Neural cell (in vitro differentiated cells): ENCODE measurements at regions not wholly inside any gene's neighbourhood (a gene's known extent, or its start where the extent isn't known, plus 50 kb on each side); places are given as distances from the start of the nearest gene placed in this dataset.

Experiments
- H2AFZ ChIP-seq: fragments of 200-600, 300-800 bp; sonication (generic), shearing (Covaris generic); 2 replicates; pipeline ENCODE4 v1.6.0; 2014; ENCODE audit warnings: low read depth, mild to moderate bottlenecking, antibody characterized with exemption, low read length, moderate library complexity
- H3F3A ChIP-seq: fragments of 200-600 bp; shearing (Covaris generic); 2 replicates; pipeline ENCODE4 v1.6.1; 2016; ENCODE audit warnings: mild to moderate bottlenecking, moderate library complexity, mixed read lengths, antibody characterized with exemption, low read length; ENCODE audit not compliant: insufficient read depth, poor library complexity, severe bottlenecking
- H3K27ac ChIP-seq: fragments of 200-600, 300-800 bp; sonication (generic), shearing (Covaris generic); 2 replicates; pipeline ENCODE4 v1.5.1; 2014; ENCODE audit warnings: mild to moderate bottlenecking, low read length, moderate library complexity
- H3K27me3 ChIP-seq: fragments of 300-800, 200-600 bp; sonication (generic), shearing (Covaris generic); 2 replicates; pipeline ENCODE4 v1.6.0; 2014; ENCODE audit warnings: mild to moderate bottlenecking, low read depth, low read length, moderate library complexity; ENCODE audit not compliant: insufficient read depth
- H3K36me3 ChIP-seq: fragments of 300-800, 200-600 bp; sonication (generic), shearing (Covaris generic); 2 replicates; pipeline ENCODE4 v1.5.1; 2014; ENCODE audit warnings: mild to moderate bottlenecking, antibody characterized with exemption, low read length, moderate library complexity; ENCODE audit not compliant: insufficient read depth
- H3K4me2 ChIP-seq: fragments of 300-800, 200-600 bp; sonication (generic), shearing (Covaris generic); 2 replicates; pipeline ENCODE4 v1.6.0; 2014; ENCODE audit warnings: mild to moderate bottlenecking, low read length
- H3K4me3 ChIP-seq: fragments of 300-800, 200-600 bp; sonication (generic), shearing (Covaris generic); 2 replicates; pipeline ENCODE4 v1.5.1; 2014; ENCODE audit warnings: mild to moderate bottlenecking, low read length, moderate library complexity
- H3K79me2 ChIP-seq: fragments of 200-600 bp; shearing (Covaris generic); replicated peaks from 2 replicates; pipeline ENCODE4 v1.6.0; 2014; ENCODE audit warnings: mild to moderate bottlenecking, low read length, moderate library complexity; ENCODE audit not compliant: insufficient read depth
- H3K9ac ChIP-seq: fragments of 300-800, 200-600 bp; sonication (generic), shearing (Covaris generic); 2 replicates; pipeline ENCODE4 v1.6.1; 2016; ENCODE audit warnings: mild to moderate bottlenecking, low read length, mixed read lengths
- H3K9me2 ChIP-seq: fragments of 200-600 bp; shearing (Covaris generic); 2 replicates; pipeline ENCODE4 v1.6.1; 2016; ENCODE audit warnings: mild to moderate bottlenecking, low read length, mixed read lengths; ENCODE audit not compliant: insufficient read depth
- H3K9me3 ChIP-seq: fragments of 200-600, 300-800 bp; sonication (generic), shearing (Covaris generic); 2 replicates; pipeline ENCODE4 v1.6.1; 2016; ENCODE audit warnings: mild to moderate bottlenecking, mixed run types, low read length, moderate library complexity, mixed read lengths
- H4K20me1 ChIP-seq: fragments of 200-600 bp; shearing (Covaris generic); 2 replicates; pipeline ENCODE4 v1.6.1; 2016; ENCODE audit warnings: mild to moderate bottlenecking, mixed run types; ENCODE audit not compliant: insufficient read depth
- CTCF ChIP-seq: fragments of 450-650 bp; IDR thresholded peaks from 2 replicates; pipeline ENCODE4 v1.5.1; 2014; ENCODE audit warnings: antibody characterized with exemption, mild to moderate bottlenecking, moderate library complexity; ENCODE audit not compliant: poor library complexity, severe bottlenecking
- EP300 ChIP-seq: fragments of 450-650 bp; conservative IDR thresholded peaks from 2 replicates; pipeline ENCODE4 v1.6.1; 2014; ENCODE audit warnings: antibody characterized with exemption, mild to moderate bottlenecking, moderate library complexity; ENCODE audit not compliant: poor library complexity, severe bottlenecking
- EZH2 ChIP-seq: fragments of 200-600, 300-800 bp; shearing (Covaris generic), sonication (generic); IDR thresholded peaks from 2 replicates; pipeline ENCODE4 v1.6.1; 2014; ENCODE audit warnings: antibody characterized with exemption, low read length, borderline replicate concordance, mild to moderate bottlenecking; ENCODE audit not compliant: insufficient read depth, poor library complexity, severe bottlenecking
- MXI1 ChIP-seq: fragments of 450-650 bp; conservative IDR thresholded peaks from 2 replicates; pipeline ENCODE4 v1.6.1; 2014; ENCODE audit warnings: antibody characterized with exemption, mild to moderate bottlenecking; ENCODE audit not compliant: poor library complexity, severe bottlenecking
- POLR2AphosphoS5 ChIP-seq: IDR thresholded peaks from 2 replicates; pipeline ENCODE4 v1.6.1; 2012
- RAD21 ChIP-seq: fragments of 450-650 bp; conservative IDR thresholded peaks from 2 replicates; pipeline ENCODE4 v1.6.1; 2014; ENCODE audit warnings: antibody characterized with exemption, mild to moderate bottlenecking, moderate library complexity
- REST ChIP-seq: IDR thresholded peaks from 2 replicates; pipeline ENCODE4 v1.6.1; 2012; ENCODE audit warnings: borderline replicate concordance
- SMC3 ChIP-seq: fragments of 450-650 bp; conservative IDR thresholded peaks from 2 replicates; pipeline ENCODE4 v1.6.1; 2014; ENCODE audit warnings: antibody characterized with exemption, mild to moderate bottlenecking, moderate library complexity; ENCODE audit not compliant: poor library complexity
- TAF1 ChIP-seq: IDR thresholded peaks from 2 replicates; pipeline ENCODE4 v1.6.1; 2012; ENCODE audit warnings: low read depth

- H3K4me3 ChIP-seq, result no peak overlapping the region
These were observed 285.2 kb downstream of the SMARCA2 start for GRCh38 chr9:2300325-2300724.

GRCh38 chr9:2302606-2303005, 287.5 kb downstream of the SMARCA2 start:
- no peak overlapping the region for H3K4me2 ChIP-seq
- no peaks in the 10 kb centered on the region for H3F3A ChIP-seq
- no peak overlapping the region for H3K4me3 ChIP-seq
- H2AFZ ChIP-seq, result no peak overlapping the region
- no peak overlapping the region for H3K27ac ChIP-seq
- no peaks in the 10 kb centered on the region for H3K79me2 ChIP-seq
- no peak overlapping the region for H3K9ac ChIP-seq
- H4K20me1 ChIP-seq, result no peaks in the 10 kb centered on the region
- no peaks in the 10 kb centered on the region for H3K36me3 ChIP-seq
- TF ChIP-seq POLR2AphosphoS5 (no peak), EP300 (no peak), REST (no peak), EZH2 (no peak), SMC3 (no peak), MXI1 (no peak)
- H3K9me3 ChIP-seq, result no peaks in the 10 kb centered on the region
- no peaks in the 10 kb centered on the region for H3K9me2 ChIP-seq
- H3K27me3 ChIP-seq, result no peaks in the 10 kb centered on the region

More at GRCh38 chr9:2300325-2300724, 285.2 kb downstream of the SMARCA2 start:
- no peaks in the 10 kb centered on the region for H3K79me2 ChIP-seq
- H3K9me3 ChIP-seq, result no peaks in the 10 kb centered on the region
- no peaks in the 10 kb centered on the region for H3F3A ChIP-seq
- no peaks in the 10 kb centered on the region for H3K36me3 ChIP-seq
- H3K9ac ChIP-seq, result no peak overlapping the region
- no peak for TF ChIP-seq REST
- TF ChIP-seq CTCF, result no peak
- no peak for TF ChIP-seq SMC3
- no peak for TF ChIP-seq MXI1
- TF ChIP-seq TAF1, result no peak
- TF ChIP-seq EP300, result no peak
- no peak for TF ChIP-seq EZH2
- no peak for TF ChIP-seq RAD21
- TF ChIP-seq POLR2AphosphoS5, result no peak
- no peak overlapping the region for H3K4me2 ChIP-seq
- no peaks in the 10 kb centered on the region for H3K9me2 ChIP-seq
- H3K27ac ChIP-seq, result no peak overlapping the region
- no peak overlapping the region for H2AFZ ChIP-seq
- no peaks in the 10 kb centered on the region for H3K27me3 ChIP-seq
- H4K20me1 ChIP-seq, result no peaks in the 10 kb centered on the region
